ENCODE measurements at regions not wholly inside any gene's neighbourhood (a gene's known extent, or its start where the extent isn't known, plus 50 kb on each side); places are given as distances from the start of the nearest gene placed in this dataset.

DNA sequence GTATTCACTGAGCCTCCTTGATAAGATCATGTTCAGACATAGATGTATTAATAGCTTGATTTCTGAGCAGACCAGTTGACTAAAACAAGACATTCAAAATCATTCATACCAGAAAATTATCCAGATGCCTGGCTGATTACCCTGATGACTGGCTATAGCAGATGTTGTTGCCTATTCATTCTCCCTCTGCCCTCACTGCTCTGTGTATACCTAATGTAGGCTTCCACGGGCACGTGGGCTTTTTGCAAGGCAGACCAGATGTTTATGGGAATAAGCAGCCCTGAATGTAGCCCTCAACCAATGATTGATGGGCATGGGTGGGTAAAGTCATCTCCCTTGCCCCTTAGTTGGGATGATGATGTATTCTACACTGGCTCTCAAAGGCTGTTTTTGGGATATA, 289.1 kb downstream of the MBD2 start:
- TF ChIP-seq POLR2A (IDR thresholded peaks at IDR 0.05; ENCODE audit: low read depth, low read length): no peak
- FAIRE-seq: no peak
- DNase-seq (ENCODE audit: insufficient read length, low spot score): no peak

DNA sequence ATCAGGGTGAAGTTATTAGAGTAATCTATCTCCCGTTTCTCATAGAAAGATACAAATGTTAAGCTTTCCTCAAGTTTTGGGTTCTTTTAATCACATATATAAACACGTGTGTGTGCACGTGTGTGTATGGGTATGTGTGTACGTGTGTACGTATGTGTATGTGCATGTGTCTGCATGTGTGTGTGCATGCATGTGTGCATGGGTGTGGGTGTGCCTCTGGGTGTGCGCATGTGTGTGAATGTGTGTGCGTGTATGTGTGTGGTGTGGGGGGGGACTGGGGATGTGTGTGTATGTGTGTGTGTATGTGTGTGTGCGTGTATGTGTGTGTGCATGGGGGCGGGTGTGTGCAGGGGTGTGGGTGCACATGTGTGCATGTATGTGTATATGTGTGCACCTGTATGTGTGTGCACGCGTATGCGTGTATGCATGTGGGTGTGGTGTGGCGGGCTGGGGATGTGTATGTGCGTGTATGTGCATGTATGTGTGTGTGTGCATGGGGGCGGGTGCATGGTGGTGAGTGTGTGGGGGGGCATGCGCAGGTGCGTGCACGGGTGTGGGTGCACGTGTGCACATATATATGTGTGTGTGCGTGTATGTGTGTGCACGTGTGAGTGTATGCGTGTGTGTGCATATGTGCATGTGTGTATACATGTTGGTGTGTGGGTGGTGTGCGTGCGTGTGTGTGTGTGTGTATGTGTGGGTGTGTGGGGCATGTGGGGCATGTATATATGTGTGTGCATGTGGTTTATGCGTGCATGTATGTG, 304.0 kb downstream of the MBD2 start:
- DNase-seq (ENCODE audit: insufficient read length, low spot score): no peak
- FAIRE-seq: no peak
- no peak for TF ChIP-seq POLR2A (IDR thresholded peaks at IDR 0.05; ENCODE audit: low read depth, low read length)

DNA sequence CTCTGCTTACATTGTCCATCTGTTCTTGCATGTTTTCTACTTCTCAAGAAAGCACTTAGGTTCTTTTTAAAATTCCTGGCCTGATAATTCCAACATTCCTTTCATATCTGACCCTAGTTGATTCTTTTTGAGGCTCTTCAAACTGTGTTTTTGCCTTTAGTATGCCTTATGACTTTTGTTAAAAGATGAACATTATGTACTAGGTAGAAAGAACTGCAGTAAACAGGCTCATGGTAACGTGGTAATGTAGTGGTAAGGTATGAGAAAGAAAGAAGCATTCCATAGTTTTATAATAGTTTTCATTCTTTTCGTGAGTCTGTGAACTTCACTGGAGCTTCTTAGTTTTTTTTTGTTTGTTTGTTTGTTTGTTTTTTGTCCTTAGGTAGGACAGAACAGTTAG, 306.4 kb downstream of the MBD2 start:
- TF ChIP-seq POLR2A (IDR thresholded peaks at IDR 0.05; ENCODE audit: low read depth, low read length): no peak
- FAIRE-seq (no peak), DNase-seq (ENCODE audit: insufficient read length, low spot score) (no peak)

DNA sequence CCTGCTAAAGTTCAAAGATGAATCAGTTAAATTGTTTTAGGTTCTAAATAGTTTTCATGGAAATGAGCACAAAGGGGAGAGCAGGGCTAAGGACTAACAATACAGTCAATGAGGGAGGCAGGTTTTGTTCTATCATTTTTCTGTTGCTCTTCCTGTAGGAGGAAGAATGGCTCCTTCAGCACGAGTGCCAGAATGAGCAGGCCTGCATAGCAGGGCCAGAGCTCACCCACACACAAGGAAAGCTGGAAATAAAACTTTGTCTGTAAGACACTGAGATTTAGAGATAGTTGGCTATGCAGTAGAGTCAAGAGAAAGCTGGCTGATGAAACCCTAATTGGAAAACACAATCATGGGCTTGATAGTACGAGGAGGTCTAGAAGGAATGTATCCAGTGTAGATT, 313.3 kb downstream of the MBD2 start:
- no peak for DNase-seq (ENCODE audit: insufficient read length, low spot score)
- no peak for FAIRE-seq
- TF ChIP-seq POLR2A (IDR thresholded peaks at IDR 0.05; ENCODE audit: low read depth, low read length): no peak

DNA sequence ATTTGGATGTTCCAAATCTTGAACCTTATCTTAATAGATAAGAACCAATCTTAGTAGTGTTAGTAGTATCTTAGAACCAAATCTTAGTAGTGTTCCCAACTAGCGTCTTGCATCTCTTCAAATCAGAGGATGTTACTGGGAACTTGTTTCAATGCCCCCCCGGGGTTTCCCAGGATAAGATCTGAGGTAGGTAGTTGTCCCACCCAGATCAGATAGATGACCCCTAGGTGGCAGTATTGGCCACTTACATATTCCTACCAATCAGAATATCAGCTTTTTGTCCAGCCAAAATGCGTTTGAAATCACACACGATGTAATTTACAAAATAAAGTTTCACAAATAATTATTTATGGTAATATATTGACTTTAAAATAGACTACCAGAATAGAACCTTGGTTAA, 314.8 kb downstream of the MBD2 start:
- no peak for TF ChIP-seq POLR2A (IDR thresholded peaks at IDR 0.05; ENCODE audit: low read depth, low read length)
- DNase-seq (ENCODE audit: insufficient read length, low spot score): peak; percentile 2
- FAIRE-seq: no peak

DNA sequence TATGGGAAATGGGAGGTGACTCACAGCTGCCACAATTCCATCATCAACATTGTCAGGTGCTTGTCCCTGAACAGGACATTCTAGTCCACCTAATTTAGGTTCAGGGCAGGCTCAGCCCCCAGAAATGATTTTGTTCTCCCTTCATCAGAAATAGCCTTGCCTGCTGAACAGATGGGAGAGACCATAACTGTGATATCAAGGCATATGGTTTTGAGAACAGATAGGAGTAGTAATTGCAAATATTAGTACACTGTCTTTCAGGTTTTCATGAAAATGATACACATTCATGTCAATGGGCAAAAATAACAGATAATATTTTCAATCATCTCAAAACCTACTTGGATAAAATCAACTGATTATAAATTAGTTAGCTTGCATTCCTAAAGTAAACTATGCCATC, 316.5 kb downstream of the MBD2 start:
- TF ChIP-seq POLR2A (IDR thresholded peaks at IDR 0.05; ENCODE audit: low read depth, low read length): no peak
- DNase-seq (ENCODE audit: insufficient read length, low spot score) (no peak), FAIRE-seq (no peak)

DNA sequence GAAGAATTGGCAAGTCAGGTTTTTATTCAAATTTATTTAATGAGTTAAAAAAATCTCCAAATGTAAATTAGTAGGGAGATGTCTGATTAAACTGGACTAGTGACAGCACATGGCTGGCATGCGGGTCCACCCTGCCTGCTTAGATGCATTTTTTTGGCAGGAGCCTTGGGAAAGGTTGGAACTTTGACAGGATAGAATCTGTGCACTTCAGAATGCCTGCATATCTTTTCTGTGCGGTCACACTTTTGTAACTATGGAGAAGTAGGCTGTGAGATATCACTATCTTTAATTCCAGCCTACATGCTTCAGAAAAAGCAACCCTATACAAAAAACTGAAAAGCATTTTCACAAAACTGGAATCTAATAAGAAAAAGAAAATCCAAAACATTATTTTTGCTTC, 317.8 kb downstream of the MBD2 start:
- TF ChIP-seq POLR2A (IDR thresholded peaks at IDR 0.05; ENCODE audit: low read depth, low read length): no peak
- DNase-seq (ENCODE audit: insufficient read length, low spot score): no peak

DNA sequence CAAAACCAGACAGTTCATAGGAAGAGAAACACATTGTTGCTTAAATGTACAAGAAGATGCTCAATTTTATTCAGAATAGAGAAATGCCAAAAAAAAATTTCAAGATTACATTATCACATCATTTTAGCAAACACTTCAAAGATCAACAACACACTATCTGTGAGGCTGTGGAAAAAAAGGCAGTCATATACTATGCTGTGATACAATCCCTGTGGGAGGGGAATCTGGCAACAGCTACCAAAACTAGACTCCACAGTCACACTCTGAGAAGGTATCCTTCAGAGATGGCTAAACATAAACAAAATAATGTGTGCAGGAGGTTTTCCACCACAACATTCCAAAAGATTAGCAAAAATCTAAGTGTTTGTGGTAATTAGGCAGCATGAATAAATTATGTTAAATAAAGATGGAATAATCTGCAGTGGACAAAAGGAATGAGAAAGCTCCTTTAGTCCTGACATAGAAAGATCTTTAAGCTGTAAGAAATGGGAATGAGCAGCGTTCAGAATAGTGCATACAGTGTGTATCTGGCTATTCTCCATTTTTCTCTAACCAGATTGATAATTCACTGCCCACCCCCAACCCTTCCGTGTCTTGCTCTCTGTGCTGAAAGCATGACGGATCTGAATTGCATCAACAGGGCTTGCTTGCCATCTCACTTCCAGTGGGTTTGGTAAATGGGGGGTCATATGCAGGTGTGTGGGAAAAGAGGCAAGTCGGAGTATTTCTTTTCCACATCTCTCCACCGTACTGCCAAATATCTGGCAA, 329.6 kb downstream of the MBD2 start:
- FAIRE-seq: no peak
- TF ChIP-seq POLR2A (IDR thresholded peaks at IDR 0.05; ENCODE audit: low read depth, low read length): no peak

More for the DNA sequence above, 317.8 kb downstream of the MBD2 start:
- FAIRE-seq: no peak

DNA sequence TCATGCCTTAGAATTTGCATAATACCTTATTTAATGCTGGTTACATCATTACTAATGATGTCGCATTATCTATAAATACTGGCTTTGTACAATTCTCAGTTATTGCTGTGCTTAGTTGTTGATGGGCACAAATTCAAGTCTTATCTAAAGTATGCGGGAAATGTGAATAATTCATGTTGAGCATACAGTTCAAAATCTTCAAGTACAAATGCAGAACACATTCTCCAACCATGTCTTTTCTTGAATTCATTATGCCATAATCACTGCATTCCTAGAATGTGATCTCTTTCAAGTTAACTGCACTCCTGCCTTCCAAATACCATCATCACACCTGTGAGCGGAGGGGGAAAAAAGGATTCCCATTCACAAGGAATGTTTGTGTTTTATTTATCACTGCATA, 337.0 kb downstream of the MBD2 start:
- no peak for TF ChIP-seq POLR2A (IDR thresholded peaks at IDR 0.05; ENCODE audit: low read depth, low read length)
- no peak for DNase-seq (ENCODE audit: insufficient read length, low spot score)
- FAIRE-seq: no peak

More for the DNA sequence above, 329.6 kb downstream of the MBD2 start:
- DNase-seq (ENCODE audit: insufficient read length, low spot score): no peak

DNA sequence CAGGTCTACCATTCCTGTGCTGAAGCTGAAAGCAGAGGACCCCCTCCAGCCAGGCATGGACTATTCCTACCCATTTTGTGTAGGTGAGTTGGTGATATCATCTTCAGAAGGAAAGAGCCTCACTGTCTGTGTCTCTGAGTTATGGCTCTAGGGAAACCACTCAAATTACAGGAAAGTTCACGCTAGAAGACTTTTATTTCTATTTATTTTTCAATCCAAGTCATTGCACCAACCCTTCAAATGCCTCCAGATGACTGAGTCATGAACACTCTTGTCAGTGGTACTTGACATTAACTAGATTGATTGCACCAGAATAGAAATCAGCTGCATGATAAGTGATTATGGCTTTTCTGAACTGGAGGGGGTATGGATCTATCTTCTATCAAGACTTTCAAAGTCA, 338.4 kb downstream of the MBD2 start:
- no peak for TF ChIP-seq POLR2A (IDR thresholded peaks at IDR 0.05; ENCODE audit: low read depth, low read length)
- DNase-seq (ENCODE audit: insufficient read length, low spot score) (no peak), FAIRE-seq (no peak)

DNA sequence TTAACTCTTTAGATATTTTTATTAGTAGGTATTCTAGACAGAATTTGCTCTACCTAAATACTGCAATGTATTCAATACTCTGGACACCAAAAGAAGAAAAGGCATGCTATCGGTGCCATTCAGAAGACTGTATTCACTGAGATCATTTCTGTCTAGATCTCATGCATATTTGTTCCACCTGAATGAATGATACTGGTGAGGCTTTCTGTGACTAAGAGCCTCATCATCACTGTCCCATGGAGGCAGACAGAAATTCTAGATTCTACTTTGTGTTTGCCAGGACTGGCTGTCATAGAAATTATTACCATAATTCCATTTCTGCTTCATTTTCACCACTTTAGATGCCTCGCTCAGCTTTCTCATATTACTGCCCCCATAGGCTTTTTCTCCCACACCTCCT, 340.7 kb downstream of the MBD2 start:
- FAIRE-seq (no peak), DNase-seq (ENCODE audit: insufficient read length, low spot score) (no peak)
- no peak for TF ChIP-seq POLR2A (IDR thresholded peaks at IDR 0.05; ENCODE audit: low read depth, low read length)

DNA sequence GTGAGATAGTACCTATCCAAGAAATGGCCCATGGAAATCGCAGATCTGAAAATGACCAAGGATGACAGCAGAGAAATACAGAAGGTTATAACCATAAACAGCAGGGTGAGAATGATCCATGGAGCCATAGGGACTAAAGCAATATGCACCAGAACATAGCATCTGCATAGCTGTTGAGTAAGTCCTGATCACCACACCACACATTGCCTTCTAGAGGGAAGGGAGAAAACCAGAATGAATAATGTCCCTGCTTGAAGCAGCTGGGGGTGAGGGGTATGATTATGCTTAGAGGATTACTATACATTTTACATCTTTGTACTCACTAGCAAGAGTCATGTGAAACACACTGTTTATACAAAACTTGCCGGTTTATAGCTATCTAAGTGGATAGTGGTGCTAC, 350.4 kb downstream of the MBD2 start:
- no peak for DNase-seq (ENCODE audit: insufficient read length, low spot score)
- no peak for FAIRE-seq
- TF ChIP-seq POLR2A (IDR thresholded peaks at IDR 0.05; ENCODE audit: low read depth, low read length): no peak

DNA sequence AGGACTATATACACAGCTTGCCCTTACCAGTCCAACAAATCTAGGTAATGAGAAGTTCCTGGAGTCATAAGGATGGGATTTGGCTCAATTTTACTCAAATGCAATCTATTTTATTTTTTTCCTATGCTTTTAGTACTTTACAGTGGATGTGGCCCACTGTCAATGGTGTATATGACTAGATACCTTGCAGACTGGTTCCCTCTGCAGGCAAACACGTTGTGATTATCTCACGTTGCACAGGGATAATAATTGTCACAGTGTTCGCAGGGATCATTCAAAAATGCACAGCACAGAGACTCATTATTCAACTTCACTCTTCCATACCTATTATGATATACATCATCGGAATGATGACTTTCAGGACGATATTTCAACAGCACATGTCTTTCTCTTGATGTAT, 359.7 kb downstream of the MBD2 start:
- no peak for TF ChIP-seq POLR2A (IDR thresholded peaks at IDR 0.05; ENCODE audit: low read depth, low read length)
- DNase-seq (ENCODE audit: insufficient read length, low spot score) (no peak), FAIRE-seq (no peak)

DNA sequence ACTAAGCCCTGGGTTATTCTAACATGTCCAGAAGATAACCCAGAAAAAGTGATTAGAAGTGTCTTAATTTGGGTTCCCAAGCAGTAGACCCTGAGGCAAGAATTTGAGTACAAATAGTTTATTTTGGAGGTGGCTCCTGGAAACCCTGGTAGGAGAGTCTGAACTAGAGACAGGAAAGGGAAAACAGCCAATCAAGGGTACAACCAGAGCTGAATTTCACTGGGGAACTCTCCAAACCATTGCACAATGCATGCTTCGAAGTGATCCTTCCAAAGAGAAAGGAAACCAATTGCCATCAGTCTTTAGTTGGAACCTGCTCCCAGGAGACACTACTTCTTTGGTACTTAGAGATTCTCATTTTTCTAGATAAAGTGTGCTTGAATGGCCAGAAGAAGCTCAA, 361.5 kb downstream of the MBD2 start:
- no peak for FAIRE-seq
- no peak for TF ChIP-seq POLR2A (IDR thresholded peaks at IDR 0.05; ENCODE audit: low read depth, low read length)

DNA sequence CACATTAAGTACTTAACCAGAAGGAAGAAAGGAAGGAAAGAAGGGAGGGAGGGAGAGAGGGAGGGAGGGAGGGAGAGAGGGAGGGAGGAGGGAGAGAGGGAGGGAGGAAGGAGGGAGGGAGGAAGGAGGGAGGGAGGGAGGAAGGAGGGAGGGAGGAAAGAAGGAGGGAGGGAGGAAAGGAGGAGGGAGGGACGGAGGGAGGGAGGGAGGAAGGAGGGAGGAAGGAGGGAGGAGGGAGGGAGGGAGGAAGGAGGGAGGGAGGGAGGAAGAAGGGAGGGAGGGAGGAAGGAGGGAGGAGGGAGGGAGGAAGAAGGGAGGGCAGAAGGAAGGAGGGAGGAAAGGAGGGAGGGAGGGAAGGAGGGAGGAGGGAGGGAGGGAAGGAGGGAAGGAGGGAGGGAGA, 363.3 kb downstream of the MBD2 start:
- FAIRE-seq: no peak
- DNase-seq (ENCODE audit: insufficient read length, low spot score): no peak
- no peak for TF ChIP-seq POLR2A (IDR thresholded peaks at IDR 0.05; ENCODE audit: low read depth, low read length)

More for the DNA sequence above, 361.5 kb downstream of the MBD2 start:
- DNase-seq (ENCODE audit: insufficient read length, low spot score): no peak
